Mucosa of descending colon (tissue), 3 donors: ENCODE measurements at regions not wholly inside any gene's neighbourhood (a gene's known extent, or its start where the extent isn't known, plus 50 kb on each side); places are given as distances from the start of the nearest gene placed in this dataset.

Experiments
- ATAC-seq: fragments of 200-7000 bp; cut with Tn5 transposase; one replicate; pipeline ENCODE4 v1.9.1; 2020; ENCODE audit warnings: mild to moderate bottlenecking, moderate library complexity
- DNase-seq, 3 donors: peaks; one replicate each; pipeline ENCODE4 v3.0.0-alpha.2; 2020
- H3K36me3 ChIP-seq: fragments of 200-600 bp; one replicate; pipeline ENCODE4 v1.8.0; 2021; ENCODE audit warnings: low read depth, mild to moderate bottlenecking
- H3K4me1 ChIP-seq: fragments of 200-600 bp; one replicate; pipeline ENCODE4 v1.8.0; 2021; ENCODE audit warnings: low read depth, mild to moderate bottlenecking
- H3K4me3 ChIP-seq: fragments of 200-600 bp; one replicate; pipeline ENCODE4 v1.8.0; 2021; ENCODE audit warnings: mild to moderate bottlenecking
- H3K9me3 ChIP-seq: fragments of 200-600 bp; one replicate; pipeline ENCODE4 v1.8.0; 2021; ENCODE audit warnings: mild to moderate bottlenecking
- CTCF ChIP-seq: fragments of 200-600 bp; IDR thresholded peaks from one replicate; pipeline ENCODE4 v1.8.0; 2022; ENCODE audit warnings: antibody characterized with exemption, mild to moderate bottlenecking
- intact Hi-C, 2 donors: fragments of 100-400 bp; cut with DNase I in 1 of 2; cut with micrococcal nuclease in 1 of 2; formaldehyde crosslinking; loops; one replicate each; pipeline versions ENCODE4 v1.11.0 to v1.11.1; 2022; cut with DNase I, micrococcal nuclease
- donor health status: DM: no; HTN: no; CAD: no; lungs with moderate emphysema.
- donor health status: DM: no; HTN: no; CAD: no.
- donor health status: DM: no; HTN: yes; CAD: no.

- no peak for DNase-seq
- TF ChIP-seq CTCF: no peak
- no peak for ATAC-seq
Measured at GRCh38 chr2:67289271-67289670, 107.9 kb upstream of the ETAA1 start.

GRCh38 chr2:67289921-67290371, 107.2 kb upstream of the ETAA1 start:
- DNase-seq: no peak
- no peak for TF ChIP-seq CTCF
- no peak overlapping the region for H3K4me3 ChIP-seq
- no peaks in the 10 kb centered on the region for H3K4me1 ChIP-seq
- intact Hi-C loops: no loop called here
- ATAC-seq: no peak
- no peaks in the 10 kb centered on the region for H3K9me3 ChIP-seq
- no peaks in the 10 kb centered on the region for H3K36me3 ChIP-seq

More at GRCh38 chr2:67289271-67289670, 107.9 kb upstream of the ETAA1 start:
- no peaks in the 10 kb centered on the region for H3K36me3 ChIP-seq
- intact Hi-C loops: no loop called here
- no peaks in the 10 kb centered on the region for H3K9me3 ChIP-seq
- H3K4me3 ChIP-seq: no peak overlapping the region
- no peaks in the 10 kb centered on the region for H3K4me1 ChIP-seq

- Histone ChIP-seq H3K36me3 (no peaks in the 10 kb centered on the region), H3K9me3 (no peaks in the 10 kb centered on the region), H3K4me1 (no peaks in the 10 kb centered on the region), H3K4me3 (no peak overlapping the region)
- ATAC-seq: no peak
- DNase-seq: no peak
- intact Hi-C loops: no loop called here
- no peak for TF ChIP-seq CTCF
Measured at GRCh38 chr2:67290451-67291290, 106.5 kb upstream of the ETAA1 start.

- DNase-seq (no peak), ATAC-seq (no peak)
- H3K4me1 ChIP-seq: no peaks in the 10 kb centered on the region
- H3K4me3 ChIP-seq: no peak overlapping the region
- intact Hi-C loops: no loop called here
- no peaks in the 10 kb centered on the region for H3K9me3 ChIP-seq
- TF ChIP-seq CTCF: no peak
- no peaks in the 10 kb centered on the region for H3K36me3 ChIP-seq
Measured at GRCh38 chr2:67294218-67294617, 102.9 kb upstream of the ETAA1 start.

- no peak for DNase-seq
- intact Hi-C loops: no loop called here
- no peak for TF ChIP-seq CTCF
- no peaks in the 10 kb centered on the region for H3K36me3 ChIP-seq
- no peaks in the 10 kb centered on the region for H3K4me1 ChIP-seq
- no peaks in the 10 kb centered on the region for H3K9me3 ChIP-seq
- no peak overlapping the region for H3K4me3 ChIP-seq
- ATAC-seq: no peak
Measured at GRCh38 chr2:67295406-67295805, 101.7 kb upstream of the ETAA1 start.
